GM21723 (cell line): ENCODE measurements at regions not wholly inside any gene's neighbourhood (a gene's known extent, or its start where the extent isn't known, plus 50 kb on each side); places are given as distances from the start of the nearest gene placed in this dataset.
A peak's percentile ranks its signal among the peaks of the same experiment; 100 is the strongest.

Experiments used
- ATAC-seq: cut with Tn5 transposase; IDR thresholded peaks from one replicate; pipeline ENCODE4 v1.9.1; 2021; ENCODE audit warnings: mild to moderate bottlenecking, moderate library complexity; ENCODE audit not compliant: unreplicated experiment

DNA sequence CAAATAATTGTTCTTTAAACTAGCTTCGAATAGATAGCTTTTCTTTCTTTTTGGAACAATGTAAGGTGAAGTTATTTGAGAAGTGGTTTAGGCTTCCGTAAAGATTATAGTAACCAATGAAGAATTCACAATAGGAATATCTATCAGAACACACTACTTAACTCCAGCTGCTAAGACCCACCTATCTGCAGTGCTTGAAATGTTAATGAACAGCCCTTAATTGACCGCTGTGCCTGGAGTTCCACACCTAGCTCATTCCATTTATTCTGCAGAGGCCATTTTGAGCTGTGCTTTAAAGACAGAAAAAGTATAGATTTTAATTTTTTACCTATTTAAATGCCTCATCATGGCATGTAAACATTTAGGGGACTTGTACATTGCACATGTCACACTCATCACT is 83.3 kb upstream of the APCDD1 start:
- ATAC-seq = no peak

DNA sequence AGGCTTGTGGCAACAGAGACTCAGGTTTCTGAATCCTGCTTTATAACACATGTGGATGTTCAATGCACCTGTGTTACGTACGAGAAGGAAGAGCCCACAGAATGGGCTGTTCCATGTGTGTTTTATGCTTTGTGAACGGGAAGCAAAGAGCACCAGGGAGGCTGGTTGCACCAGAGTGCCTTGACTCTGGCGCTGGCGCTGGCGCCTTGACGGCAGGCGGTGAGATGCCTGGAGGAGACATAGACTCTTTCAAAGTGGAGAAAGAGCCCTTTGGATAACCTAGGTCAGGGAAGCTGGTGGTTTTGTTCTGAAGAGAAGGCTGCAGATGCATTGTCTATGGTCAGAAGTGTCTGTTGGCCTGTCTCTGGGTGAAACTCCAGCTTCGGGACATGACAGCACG is 80.2 kb upstream of the APCDD1 start:
- ATAC-seq = no peak

DNA sequence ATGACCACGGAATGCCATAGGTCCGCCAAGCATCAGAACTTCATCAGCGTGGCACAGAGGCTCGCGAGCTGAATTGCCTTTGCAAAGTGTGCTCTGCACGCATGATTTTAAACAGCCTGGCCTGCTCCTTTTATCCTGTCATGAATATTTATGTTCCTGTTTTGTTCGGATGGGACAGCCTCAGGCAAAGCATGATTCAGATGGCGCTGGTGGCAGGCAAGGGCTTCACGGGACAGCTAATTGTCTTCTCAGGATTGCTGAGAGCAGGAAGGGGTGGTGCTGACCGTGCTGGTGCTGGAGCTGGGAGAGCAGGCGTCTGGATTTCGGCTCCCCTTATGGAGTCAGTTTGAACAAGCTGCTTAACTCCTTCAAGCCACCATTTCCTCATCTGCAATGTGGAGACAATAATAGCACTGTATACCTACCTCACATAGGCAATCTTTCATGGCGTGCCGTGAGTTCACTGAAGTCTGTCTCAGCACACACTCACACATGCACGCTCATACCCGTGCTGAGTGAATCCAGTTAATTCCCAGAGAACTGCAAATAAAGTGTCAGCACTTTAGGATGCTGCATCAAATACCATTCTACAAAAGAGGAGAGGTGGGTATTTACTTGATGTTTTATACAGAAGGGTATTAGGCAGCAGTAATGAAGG is 79.7 kb upstream of the APCDD1 start:
- ATAC-seq = no peak

DNA sequence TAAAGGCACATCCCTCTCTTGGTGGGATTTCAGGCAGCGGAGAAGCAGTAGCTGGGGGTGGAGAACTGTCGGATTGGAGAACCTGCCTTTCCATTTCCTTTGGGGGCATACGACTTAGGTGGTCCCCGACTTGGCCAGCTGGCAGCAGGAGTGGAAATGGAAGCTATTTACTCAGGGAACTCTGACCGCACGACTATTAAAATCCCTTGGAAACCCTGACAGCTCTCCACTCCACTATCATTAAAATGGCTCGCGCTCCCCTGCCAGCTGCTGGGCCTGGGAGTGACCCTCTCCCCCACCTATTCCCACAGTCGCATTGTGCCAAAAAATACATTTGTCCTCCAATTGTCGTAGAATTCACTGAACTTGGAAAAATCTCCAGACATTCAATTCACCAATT is 77.7 kb upstream of the APCDD1 start:
- ATAC-seq = no peak

DNA sequence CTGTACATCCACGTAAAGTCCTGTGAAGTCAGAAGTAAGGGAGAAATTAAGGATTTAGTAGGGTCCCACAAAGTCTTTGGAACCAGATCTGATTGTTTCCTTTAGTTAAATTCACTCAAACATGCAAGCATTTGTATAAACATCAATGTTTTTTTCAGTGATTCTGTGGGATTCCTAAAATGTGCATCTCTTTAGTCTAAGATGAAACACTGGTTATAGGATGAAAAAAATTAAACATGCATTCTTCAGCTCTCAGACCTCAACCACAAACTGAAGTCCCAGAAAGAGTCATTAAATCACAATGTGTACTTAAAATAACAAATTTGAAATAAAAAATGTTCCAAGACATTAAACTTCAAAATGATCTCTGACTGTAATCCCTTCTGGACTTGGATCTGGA is 76.5 kb upstream of the APCDD1 start:
- ATAC-seq = no peak

DNA sequence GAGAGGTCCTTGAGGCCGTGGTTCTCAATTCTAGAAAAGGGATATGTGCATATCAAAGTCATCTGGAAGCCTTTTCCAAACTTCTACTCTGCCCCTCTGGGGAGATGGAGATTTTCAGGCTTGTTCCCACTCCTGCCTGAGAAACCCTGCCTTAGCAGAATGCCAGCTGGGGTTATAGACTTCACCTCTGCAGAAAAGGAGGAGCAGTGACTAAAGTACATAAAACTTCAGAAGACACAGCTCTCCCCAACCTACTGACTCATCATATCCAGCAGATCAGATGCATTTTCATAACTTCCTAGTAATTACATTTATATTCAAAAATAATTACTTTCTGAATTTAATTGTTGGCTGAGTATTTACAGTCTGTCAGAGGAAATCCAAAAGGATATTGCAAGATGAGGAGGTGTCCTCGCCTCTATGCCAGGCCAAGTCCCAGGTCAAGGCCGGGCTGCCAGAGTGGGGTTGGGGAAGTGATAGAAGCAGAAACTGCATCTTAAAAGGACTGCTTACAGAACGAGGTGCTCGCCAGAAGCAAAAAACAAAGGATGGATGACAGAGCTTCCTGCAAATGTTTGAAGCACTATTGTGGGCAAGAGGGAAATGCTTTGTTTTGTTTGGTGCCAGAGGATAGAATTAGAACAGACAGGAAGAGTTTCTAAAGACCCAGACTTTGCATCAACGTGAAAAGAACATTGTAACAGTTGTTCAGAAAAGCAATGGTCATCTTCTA is 75.6 kb upstream of the APCDD1 start:
- no peak for ATAC-seq

DNA sequence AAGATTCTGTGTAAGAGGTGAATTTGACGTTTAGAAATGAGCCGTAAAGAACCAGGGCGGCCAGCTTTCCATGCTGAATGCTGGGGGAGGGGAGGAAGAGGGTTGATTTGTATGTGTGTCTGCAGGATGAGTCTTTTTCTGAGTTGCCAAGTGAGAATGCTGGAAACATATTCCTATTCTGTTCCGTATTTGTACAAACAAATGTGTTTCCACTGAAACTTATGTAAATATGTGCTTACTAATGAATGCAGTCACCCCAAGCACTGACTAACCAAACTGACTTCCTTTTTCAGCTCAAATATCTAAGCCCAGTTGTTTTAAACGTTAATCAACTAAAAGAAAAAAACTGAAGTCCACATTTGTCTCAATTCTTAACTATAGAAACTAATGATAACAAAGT is 74.9 kb upstream of the APCDD1 start:
- no peak for ATAC-seq

DNA sequence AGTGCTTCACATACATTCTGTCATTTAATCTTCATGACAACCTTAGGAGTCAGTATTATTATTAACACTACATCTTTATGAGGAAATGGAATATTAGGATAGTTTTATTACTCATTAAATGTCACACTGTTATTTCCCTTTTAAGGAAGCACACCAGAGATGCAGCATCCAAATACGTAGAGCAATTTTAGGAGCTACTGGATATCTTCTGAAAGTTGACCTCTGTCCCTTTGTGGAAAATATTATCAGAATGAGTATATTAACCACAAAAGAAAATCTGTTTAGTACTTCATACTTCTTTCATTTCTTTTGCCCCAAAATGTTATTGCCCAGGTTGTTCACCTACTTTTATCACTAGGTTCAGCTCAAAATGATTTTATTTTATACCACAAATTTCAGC is 72.9 kb upstream of the APCDD1 start:
- no peak for ATAC-seq

DNA sequence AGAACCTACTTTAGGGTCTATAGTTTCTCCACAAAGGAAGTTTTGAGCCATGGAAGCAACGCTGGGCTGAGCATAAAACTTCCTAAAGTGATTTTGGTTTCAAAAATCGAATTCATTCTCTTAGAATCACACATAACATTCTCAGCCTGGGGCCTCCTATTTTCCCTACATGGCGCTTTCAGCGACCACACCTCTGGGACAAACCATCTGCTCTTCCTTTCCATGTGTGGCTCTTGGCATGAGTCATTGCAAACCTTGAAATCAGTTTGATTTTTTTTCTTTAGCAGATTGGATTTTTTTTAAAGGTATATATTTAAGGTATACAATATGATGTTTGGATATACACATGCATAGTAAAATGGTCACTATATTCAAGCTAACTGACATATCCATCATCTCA is 72.5 kb upstream of the APCDD1 start:
- ATAC-seq = no peak

DNA sequence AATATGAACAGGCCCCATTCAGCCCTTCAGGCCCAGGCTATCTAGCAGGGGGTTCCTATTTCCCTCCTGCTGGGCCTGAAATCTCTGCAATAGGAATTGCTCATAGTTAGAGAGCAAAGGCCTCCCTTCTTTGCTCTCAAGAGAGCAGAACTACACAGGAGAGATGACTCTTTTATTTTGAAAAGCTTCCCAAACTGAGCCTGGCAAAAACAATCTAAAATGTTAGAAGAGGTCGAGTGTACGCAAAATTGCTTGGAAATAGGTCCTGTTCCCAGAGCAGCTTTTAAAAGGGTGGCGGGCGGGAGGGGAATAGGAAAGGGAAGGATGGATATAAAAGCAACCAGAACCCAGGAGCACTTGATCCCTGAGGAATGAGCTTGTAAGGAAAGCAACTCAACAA is 68.4 kb upstream of the APCDD1 start:
- ATAC-seq = no peak

DNA sequence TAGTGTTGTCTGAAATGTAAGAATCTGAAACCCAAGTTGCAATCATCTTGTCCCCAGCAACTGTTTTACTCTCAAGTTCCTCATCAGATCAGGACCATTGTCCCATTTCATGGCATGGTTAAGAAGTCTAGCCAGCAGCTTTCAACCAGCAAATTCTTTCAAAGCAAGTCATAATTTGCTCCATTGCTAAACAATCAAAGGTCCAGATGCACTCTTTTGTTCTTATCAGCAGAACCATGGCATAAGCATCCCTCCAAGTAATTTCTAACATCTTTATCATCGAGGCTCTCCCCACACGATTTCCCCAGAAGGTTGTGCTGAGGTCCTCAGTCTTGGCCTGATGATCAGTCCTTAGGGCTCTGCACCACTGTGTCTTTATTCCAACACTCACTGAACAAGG is 67.5 kb upstream of the APCDD1 start:
- ATAC-seq = no peak

DNA sequence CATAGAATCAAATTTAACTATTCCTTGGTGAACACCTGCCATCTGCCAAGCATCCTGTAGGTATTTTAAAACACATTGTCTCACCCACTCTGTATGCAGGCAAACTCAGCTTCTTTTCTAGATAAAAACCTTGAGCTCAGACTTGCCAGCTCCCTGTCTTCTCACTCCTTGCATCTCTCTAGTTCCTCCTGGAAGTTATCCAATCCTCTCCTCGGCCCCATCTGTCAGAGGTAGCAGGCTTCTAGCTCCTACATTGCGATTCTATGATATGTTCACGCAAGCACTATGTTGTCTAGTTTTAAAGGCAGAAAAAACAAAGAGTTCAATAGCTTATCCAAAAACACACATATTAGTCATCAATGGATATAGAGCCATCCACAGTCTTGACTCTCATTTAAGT is 67.0 kb upstream of the APCDD1 start:
- no peak for ATAC-seq

DNA sequence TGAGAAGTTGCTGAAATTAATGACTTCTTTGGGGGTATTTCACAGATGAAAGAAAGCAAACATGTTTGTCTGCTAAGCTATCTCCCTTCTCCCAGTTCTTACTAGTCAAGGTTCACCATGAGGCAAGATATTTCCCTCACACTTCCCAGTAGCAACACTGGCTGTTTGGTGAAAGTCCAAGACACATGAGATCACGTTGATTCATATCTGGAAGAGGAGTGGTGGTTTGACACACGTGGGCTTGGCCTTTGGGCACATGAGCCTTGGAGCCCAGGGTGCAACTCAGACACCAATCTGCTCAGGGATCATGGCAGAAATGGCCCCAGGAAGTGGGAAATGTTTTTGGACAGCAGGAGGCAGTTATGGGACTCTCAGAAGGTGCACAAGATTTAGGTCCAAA is 66.1 kb upstream of the APCDD1 start:
- no peak for ATAC-seq

DNA sequence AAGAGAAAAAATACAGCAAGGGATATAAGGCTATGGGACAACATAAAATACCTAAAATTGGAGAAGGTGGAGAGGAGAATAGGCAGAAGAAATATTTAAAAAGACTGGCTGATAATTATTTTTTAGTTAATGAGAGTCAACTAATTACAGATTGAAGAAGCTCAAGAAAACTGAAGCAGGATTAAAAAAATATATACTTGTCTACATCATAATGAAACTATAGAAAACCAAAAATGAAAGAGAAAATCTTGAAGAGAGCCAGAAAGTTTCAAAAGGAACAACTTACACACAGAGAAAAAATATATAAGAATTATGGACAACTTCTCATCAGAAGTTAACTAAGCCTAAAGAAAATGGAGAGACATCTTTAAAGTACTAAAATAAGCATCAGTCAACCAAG is 62.9 kb upstream of the APCDD1 start:
- peak; percentile 84 for ATAC-seq

DNA sequence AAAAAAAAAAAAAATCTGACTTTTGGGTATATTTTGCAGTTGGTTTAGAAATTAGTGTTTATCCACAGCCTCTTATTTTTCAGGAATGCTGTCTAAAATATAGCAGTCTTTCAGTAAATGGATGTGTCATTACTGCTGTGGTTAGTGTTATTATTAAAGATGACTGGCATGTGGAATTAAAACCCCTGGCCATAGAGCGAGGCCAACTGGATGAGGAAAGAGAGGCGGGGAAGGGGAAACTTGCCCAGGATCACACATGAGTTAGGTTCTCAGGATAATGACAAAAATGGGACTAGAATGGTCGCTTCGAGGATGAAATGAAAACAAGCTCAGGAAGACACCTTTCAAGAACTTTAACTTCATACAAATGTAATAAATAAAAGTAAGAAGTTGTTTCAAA is 57.4 kb upstream of the APCDD1 start:
- ATAC-seq = no peak

DNA sequence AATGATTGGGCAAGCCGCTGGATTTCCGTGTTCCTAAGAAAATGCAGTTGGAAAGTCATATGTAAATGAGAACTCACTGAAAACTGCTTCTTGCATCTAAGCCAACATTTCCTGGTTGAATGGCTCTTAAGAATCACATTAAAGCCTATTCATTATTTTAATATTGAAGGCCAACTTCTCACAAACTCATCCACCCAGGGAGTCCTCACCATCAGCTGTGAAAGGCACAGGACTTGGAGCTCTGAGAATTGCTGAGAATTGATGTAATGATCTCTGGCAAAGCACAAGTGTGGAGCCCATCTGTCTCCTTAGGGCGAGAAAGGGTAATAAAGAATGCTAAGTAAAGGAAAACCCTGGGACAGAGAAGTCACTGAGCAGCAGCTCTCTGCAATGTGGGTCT is 55.9 kb upstream of the APCDD1 start:
- ATAC-seq = no peak

DNA sequence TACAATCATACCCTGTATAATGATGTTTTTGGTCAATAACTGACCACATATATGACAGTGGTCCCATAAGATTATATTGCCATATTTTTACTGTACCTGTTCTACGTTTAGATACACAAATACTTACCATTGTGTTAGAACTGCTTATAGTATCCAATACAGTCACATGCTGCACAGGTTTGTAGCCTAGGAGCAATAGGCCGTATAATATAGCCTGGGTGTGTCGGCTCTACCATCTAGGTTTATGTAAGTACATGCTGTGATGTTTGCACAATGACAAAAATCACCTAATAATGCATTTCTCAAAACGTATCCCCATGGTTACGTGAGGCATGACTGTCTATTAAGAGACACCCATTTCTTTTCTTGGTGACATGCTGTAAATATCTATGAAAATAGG is 55.0 kb upstream of the APCDD1 start:
- ATAC-seq = no peak

DNA sequence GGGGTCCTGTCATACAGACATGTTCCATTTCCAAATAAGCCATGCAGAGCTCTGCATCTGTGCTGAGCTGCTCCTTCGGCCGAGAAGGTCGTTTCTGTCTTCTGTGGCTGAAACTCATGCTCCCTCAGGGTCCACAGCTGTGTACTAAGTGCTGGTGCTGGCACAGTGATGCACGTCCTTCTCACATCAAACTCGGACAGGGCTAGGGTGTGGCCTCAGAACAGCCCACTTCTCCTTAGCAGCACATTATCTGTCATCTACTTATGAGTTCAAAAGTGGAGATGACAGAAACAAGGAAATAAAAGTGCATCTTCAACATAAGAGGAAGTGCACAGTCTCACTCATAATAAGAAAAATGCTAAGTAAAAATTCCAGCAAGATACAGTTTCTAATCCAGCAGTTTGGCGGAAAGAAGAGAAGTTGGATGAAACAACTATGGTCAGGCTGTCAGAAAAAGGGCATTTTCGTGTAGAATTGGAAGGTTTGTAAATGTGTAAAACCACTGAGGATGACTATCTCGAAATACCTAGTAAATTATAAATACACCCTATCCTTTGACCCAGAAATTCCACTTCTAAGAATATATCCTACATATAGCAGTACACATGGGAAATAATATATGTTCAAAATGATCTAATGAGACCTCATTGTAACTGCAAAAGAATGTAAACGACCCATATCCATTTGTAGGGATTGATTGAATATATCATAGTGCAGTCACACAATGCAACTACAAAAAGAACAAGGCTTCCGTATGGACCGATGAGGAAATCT is 53.7 kb upstream of the APCDD1 start:
- no peak for ATAC-seq

DNA sequence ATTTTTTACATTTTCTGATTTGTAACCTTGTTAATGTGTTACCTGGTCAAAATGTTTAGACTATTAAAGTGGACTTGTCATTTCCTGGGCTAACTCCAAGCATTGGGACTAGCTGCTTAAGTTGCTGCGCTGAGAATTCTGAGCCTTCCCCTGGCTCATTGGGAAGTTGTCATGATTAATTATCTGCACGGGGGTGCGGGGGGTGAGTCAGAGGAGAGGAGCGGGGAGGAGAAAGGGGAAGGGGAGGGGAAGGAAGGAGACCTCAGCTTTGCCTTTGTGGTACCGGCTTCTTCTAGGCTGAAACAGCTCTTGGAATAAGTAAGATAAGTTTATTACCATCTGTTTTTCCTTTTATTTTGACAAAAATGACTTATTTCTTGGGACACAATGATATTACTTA is 52.9 kb upstream of the APCDD1 start:
- no peak for ATAC-seq

DNA sequence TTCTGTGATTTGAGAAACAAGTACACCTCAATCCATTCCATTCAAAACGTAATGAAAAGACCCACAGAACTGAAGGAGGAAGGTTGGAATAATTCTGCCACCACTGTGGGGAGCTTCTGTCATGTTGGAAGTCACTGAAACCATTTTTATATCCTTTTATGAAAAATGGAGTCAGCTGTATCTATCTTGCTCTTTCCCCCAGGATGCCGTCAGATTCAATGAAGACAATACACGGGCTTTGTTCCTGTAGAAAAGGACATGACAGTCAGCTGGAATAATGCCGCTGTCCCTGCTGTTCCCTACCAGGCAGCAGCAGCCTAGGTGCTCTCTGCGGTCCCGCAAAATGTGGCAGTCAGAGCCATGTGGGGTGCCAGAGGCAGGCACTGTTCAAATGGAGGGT is 52.5 kb upstream of the APCDD1 start:
- ATAC-seq = no peak

DNA sequence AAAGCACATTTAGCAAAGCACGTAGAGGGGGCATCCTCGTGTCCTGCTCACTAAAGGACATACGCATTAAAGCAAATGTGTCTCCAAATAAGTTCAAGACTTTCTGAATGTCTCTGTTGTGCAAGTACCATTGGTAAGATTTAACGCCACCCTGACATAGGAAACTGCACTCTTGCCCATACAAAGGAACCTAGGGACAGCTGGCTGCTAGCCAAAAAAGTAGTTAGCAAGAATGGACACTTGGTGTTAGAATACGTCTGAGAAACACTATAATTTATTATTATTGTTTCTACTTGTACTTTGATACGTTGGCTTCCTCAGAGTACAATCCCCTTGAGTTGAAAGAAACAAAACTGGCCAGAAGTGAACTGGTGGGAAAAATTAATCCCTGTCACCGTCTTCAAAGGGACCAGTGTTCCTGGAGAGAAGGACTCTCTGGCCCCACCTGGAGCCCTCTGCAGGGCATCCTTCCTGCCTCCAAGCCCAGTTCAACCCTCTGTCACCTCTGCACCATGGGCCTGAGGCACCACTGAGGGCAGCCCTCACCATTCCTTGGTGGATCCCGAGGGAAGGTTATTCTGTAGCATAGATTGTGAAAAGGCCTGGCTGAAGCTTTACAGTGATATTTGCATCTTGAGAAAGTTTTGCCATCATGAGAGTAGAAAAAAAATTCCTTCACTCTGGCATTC is 51.4 kb upstream of the APCDD1 start:
- ATAC-seq = no peak

DNA sequence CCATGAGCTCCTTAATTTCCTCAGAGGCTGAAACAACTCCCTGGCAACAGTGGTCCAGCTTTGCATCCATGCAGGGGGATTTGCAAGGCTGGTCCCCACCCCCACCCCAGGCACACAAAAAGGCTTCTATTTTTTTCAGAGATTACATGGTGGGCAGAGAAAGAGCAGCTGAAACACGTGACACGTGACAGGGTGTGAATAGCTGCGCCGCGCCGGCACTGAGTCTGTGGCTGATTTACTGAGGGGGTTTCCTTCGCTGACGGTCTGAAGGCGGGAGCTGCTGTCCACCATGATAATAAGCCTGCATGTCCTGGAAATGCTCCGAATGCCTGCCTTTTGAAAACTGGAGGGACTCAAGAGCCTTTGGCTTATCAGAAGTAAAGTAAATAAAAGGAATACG is 50.7 kb upstream of the APCDD1 start:
- no peak for ATAC-seq
